Type B pancreatic cell (in vitro differentiated cells): ENCODE measurements at regions not wholly inside any gene's neighbourhood (a gene's known extent, or its start where the extent isn't known, plus 50 kb on each side); places are given as distances from the start of the nearest gene placed in this dataset.
"Not testable (repeated sequence)": the region's sequence is repeated elsewhere in the genome, so short reads cannot be mapped to it uniquely, and the experiment has no call there.

Source experiments
- DNase-seq: peaks from one replicate; pipeline ENCODE4 v3.0.0; 2021; ENCODE audit warnings: mixed read lengths; ENCODE audit not compliant: unreplicated experiment; ENCODE audit errors: extremely low spot score
- H3K27ac Mint-ChIP-seq: 2 replicates; pipeline ENCODE4 v1.8.0; 2021; ENCODE audit warnings: mild to moderate bottlenecking, mixed read lengths
- H3K27me3 Mint-ChIP-seq: 2 replicates; pipeline ENCODE4 v1.8.0; 2021; ENCODE audit warnings: mixed read lengths
- H3K36me3 Mint-ChIP-seq: 2 replicates; pipeline ENCODE4 v1.8.0; 2021; ENCODE audit warnings: mixed read lengths
- H3K4me1 Mint-ChIP-seq: one replicate; pipeline ENCODE4 v1.8.0; 2021; ENCODE audit warnings: mixed read lengths; ENCODE audit not compliant: unreplicated experiment
- H3K4me3 Mint-ChIP-seq: 2 replicates; pipeline ENCODE4 v1.8.0; 2021; ENCODE audit warnings: mild to moderate bottlenecking, mixed read lengths
- H3K9me3 Mint-ChIP-seq: 2 replicates; pipeline ENCODE4 v1.8.0; 2021; ENCODE audit warnings: mixed read lengths
- CTCF ChIP-seq: fragments of 200-600 bp; sonication (generic); conservative IDR thresholded peaks from 2 replicates; pipeline ENCODE4 v1.5.0; 2021; ENCODE audit warnings: antibody characterized with exemption, mild to moderate bottlenecking

GRCh38 chr14:56061051-56061450, 57.2 kb upstream of the PELI2 start:
- TF ChIP-seq CTCF = no peak
- no peak for DNase-seq
- H3K4me3 Mint-ChIP-seq = no peak overlapping the region
- no peak overlapping the region for H3K27ac Mint-ChIP-seq
- peaks cover 42% of the 10 kb centered on the region for H3K4me1 Mint-ChIP-seq
- no peaks in the 10 kb centered on the region for H3K9me3 Mint-ChIP-seq
- peaks cover 3% of the 10 kb centered on the region for H3K27me3 Mint-ChIP-seq
- no peaks in the 10 kb centered on the region for H3K36me3 Mint-ChIP-seq

GRCh38 chr14:56063131-56063530, 55.1 kb upstream of the PELI2 start:
- Mint-ChIP-seq H3K4me3 (no peak overlapping the region), H3K9me3 (no peaks in the 10 kb centered on the region), H3K4me1 (peaks cover 27% of the 10 kb centered on the region), H3K36me3 (no peaks in the 10 kb centered on the region), H3K27ac (no peak overlapping the region), H3K27me3 (peaks cover 3% of the 10 kb centered on the region)
- no peak for DNase-seq
- no peak for TF ChIP-seq CTCF

- no peak for TF ChIP-seq CTCF
- H3K4me3 Mint-ChIP-seq = no peak overlapping the region
- H3K27ac Mint-ChIP-seq = no peak overlapping the region
- peaks cover 3% of the 10 kb centered on the region for H3K27me3 Mint-ChIP-seq
- DNase-seq = no peak
- no peaks in the 10 kb centered on the region for H3K9me3 Mint-ChIP-seq
- H3K36me3 Mint-ChIP-seq = no peaks in the 10 kb centered on the region
- H3K4me1 Mint-ChIP-seq = peaks cover 21% of the 10 kb centered on the region
Observed at GRCh38 chr14:56064513-56064912, 53.7 kb upstream of the PELI2 start.

- peaks cover 21% of the 10 kb centered on the region for H3K4me1 Mint-ChIP-seq
- not testable (repeated sequence) for H3K4me3 Mint-ChIP-seq, H3K36me3 Mint-ChIP-seq, DNase-seq, H3K27ac Mint-ChIP-seq, H3K27me3 Mint-ChIP-seq, H3K9me3 Mint-ChIP-seq
Observed at GRCh38 chr14:56065199-56065598, 53.0 kb upstream of the PELI2 start.

- H3K36me3 Mint-ChIP-seq = no peaks in the 10 kb centered on the region
- H3K27ac Mint-ChIP-seq = no peak overlapping the region
- peaks cover 3% of the 10 kb centered on the region for H3K27me3 Mint-ChIP-seq
- DNase-seq = no peak
- no peak overlapping the region for H3K4me3 Mint-ChIP-seq
- no peak for TF ChIP-seq CTCF
- H3K9me3 Mint-ChIP-seq = no peaks in the 10 kb centered on the region
- H3K4me1 Mint-ChIP-seq = peaks cover 20% of the 10 kb centered on the region
Observed at GRCh38 chr14:56065621-56066290, 52.5 kb upstream of the PELI2 start.
